DMS114 treated with DMSO at 0.1 percent for 48 hours (cell line): ENCODE measurements at regions not wholly inside any gene's neighbourhood (a gene's known extent, or its start where the extent isn't known, plus 50 kb on each side); places are given as distances from the start of the nearest gene placed in this dataset.

ENCODE experiments used
- DNase-seq: peaks from one replicate; lab custom pipeline; 2025; ENCODE audit not compliant: unreplicated experiment; lab: John Stamatoyannopoulos, UW

- DNase-seq: no peak
These were observed 168.4 kb upstream of the NHS start for GRCh38 chrX:17206584-17206983.

- DNase-seq: no peak
These were observed 160.0 kb upstream of the NHS start for GRCh38 chrX:17214962-17215361.

GRCh38 chrX:17226736-17227135 lies 148.3 kb upstream of the NHS start:
- no peak for DNase-seq

GRCh38 chrX:17237146-17237545 lies 137.9 kb upstream of the NHS start:
- DNase-seq: no peak

- peak; percentile 28 for DNase-seq
These were observed 132.5 kb upstream of the NHS start for GRCh38 chrX:17242470-17242869.

GRCh38 chrX:17247144-17247543 lies 127.9 kb upstream of the NHS start:
- DNase-seq: no peak

GRCh38 chrX:17262123-17262522 lies 112.9 kb upstream of the NHS start:
- DNase-seq: no peak

GRCh38 chrX:17266136-17266535 lies 108.9 kb upstream of the NHS start:
- no peak for DNase-seq

GRCh38 chrX:17278961-17279360 lies 96.0 kb upstream of the NHS start:
- DNase-seq: no peak

- DNase-seq: no peak
These were observed 89.0 kb upstream of the NHS start for GRCh38 chrX:17285983-17286382.

GRCh38 chrX:17291171-17291900 lies 83.7 kb upstream of the NHS start:
- DNase-seq: no peak

- no peak for DNase-seq
These were observed 82.9 kb upstream of the NHS start for GRCh38 chrX:17292111-17292527.

GRCh38 chrX:17294561-17294960 lies 80.4 kb upstream of the NHS start:
- no peak for DNase-seq

- no peak for DNase-seq
These were observed 79.2 kb upstream of the NHS start for GRCh38 chrX:17295791-17296190.

- DNase-seq: no peak
These were observed 76.4 kb upstream of the NHS start for GRCh38 chrX:17298564-17298963.

GRCh38 chrX:17299206-17299605 lies 75.8 kb upstream of the NHS start:
- no peak for DNase-seq

- DNase-seq: no peak
These were observed 51.6 kb upstream of the NHS start for GRCh38 chrX:17323397-17323796.
